ENCODE measurements at regions not wholly inside any gene's neighbourhood (a gene's known extent, or its start where the extent isn't known, plus 50 kb on each side); places are given as distances from the start of the nearest gene placed in this dataset.
A peak's percentile ranks its signal among the peaks of the same experiment; 100 is the strongest.

DNA sequence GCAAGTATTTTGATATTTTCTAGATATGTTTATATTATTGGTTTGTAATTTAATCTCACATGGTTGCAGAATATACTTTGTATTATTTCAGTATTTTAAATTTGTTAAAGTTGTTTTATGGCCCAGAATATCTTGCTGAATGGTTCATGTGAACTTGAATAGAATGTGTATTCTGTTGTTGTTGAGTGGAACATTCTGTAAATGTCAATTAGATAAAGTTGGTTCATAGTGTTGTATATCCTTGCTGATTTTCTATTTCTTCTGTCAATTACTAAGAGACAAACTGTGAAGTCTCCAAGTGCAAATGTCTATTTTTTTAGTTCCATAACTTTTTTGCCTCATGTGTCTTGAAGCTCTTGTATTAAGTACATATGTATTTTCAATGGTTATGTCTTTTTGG is 411.7 kb downstream of the NPIPA7 start:
- no peak for DNase-seq (ENCODE audit: low spot score)

GRCh38 chr16:16791051-16791450 is 412.1 kb downstream of the NPIPA7 start:
- DNase-seq (ENCODE audit: low spot score): no peak

DNA sequence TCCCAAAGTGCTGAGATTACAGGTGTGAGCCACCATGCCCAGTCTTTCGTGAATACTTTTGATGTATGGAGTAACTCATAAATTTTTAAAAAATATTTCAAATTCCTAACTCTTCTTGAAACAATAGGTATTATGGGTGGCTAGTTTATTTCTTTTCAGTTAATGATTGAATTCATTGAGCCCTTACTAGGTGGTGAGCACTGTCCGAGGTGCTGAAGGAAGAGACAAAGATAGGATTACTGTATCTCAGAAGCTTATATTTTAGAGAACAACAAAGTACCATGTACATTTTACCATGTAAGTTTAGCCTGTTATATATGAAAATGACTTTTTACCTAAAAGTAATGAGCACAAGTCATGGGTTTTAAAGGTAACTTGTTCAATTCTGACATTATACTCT is 418.3 kb downstream of the NPIPA7 start:
- DNase-seq (ENCODE audit: low spot score): no peak

DNA sequence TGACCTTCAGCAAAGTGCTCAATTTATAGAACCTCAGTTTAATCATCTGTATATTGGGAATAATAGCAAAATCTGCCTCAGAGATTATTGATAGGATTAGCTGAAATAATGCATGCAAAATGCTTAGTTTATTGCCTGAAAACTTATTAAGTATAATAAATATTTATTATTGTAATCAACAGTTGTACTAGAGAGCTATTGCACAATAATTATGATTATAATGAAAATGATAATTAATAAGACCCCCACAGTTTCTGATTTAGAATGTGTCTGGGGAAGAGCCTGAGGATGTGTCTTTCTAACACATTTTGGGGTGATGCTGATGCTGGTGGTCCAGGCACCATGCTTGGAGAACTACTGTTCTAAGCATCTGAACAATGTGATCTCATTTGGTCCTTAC is 419.6 kb downstream of the NPIPA7 start:
- DNase-seq (ENCODE audit: low spot score): no peak

GRCh38 chr16:16805809-16806208 is 426.9 kb downstream of the NPIPA7 start:
- DNase-seq (ENCODE audit: low spot score): no peak

DNA sequence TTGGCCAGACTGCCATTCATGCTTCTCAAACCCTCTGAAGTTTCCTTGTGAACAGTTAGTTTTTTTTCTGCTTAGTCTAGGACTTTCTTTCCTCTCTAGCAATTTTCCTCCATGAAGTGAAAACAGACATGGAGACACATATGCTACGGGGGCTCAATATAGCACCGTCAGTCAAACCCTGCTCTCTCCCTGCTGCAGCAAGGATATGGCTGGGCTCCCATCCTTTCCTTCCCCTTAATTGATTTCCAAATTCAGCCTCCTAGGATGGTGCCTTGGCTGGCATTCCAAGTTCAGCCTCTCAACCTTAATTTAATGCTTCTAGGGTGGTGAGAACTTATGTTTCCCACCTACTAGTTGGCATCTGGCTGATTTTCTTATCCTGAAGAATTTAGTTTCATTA is 436.7 kb downstream of the NPIPA7 start:
- no peak for DNase-seq (ENCODE audit: low spot score)

GRCh38 chr16:16817196-16817595 is 438.3 kb downstream of the NPIPA7 start:
- DNase-seq (ENCODE audit: low spot score): no peak

GRCh38 chr16:16821261-16821660 is 442.3 kb downstream of the NPIPA7 start:
- DNase-seq (ENCODE audit: low spot score): no peak

DNA sequence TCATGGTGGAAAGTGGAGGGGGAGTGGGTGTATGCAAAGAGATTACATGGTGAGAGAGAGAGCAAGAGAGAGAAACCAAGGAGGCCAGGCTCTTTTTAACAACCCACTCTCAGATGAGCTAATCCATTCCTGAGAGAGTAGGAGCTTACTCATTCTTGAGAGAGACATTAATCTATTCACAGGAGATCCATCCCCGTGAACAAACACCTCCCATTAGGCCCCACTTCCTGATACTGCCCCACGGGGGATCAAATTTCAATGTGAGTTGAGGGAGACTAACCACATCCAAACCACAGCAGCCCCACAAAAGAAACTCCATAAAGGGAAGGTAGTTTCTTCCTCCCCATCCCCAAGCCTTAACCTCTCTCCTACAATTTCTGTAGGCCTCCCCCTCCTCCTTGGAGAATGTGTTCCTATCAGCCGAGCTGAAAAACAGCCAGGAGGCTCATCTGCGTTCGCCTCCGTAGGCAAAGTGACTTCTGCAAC is 450.0 kb downstream of the NPIPA7 start:
- no peak for DNase-seq (ENCODE audit: low spot score)

- DNase-seq (ENCODE audit: low spot score): no peak
Observed at GRCh38 chr16:16830401-16830800, 451.5 kb downstream of the NPIPA7 start.

- no peak for DNase-seq (ENCODE audit: low spot score)
Observed at GRCh38 chr16:16830973-16831372, 452.0 kb downstream of the NPIPA7 start.

GRCh38 chr16:16833165-16833564 is 454.2 kb downstream of the NPIPA7 start:
- DNase-seq (ENCODE audit: low spot score): no peak

- no peak for DNase-seq (ENCODE audit: low spot score)
Observed at GRCh38 chr16:16850274-16850673, 471.3 kb downstream of the NPIPA7 start.

- DNase-seq (ENCODE audit: low spot score): no peak
Observed at GRCh38 chr16:16857012-16857411, 478.1 kb downstream of the NPIPA7 start.

DNA sequence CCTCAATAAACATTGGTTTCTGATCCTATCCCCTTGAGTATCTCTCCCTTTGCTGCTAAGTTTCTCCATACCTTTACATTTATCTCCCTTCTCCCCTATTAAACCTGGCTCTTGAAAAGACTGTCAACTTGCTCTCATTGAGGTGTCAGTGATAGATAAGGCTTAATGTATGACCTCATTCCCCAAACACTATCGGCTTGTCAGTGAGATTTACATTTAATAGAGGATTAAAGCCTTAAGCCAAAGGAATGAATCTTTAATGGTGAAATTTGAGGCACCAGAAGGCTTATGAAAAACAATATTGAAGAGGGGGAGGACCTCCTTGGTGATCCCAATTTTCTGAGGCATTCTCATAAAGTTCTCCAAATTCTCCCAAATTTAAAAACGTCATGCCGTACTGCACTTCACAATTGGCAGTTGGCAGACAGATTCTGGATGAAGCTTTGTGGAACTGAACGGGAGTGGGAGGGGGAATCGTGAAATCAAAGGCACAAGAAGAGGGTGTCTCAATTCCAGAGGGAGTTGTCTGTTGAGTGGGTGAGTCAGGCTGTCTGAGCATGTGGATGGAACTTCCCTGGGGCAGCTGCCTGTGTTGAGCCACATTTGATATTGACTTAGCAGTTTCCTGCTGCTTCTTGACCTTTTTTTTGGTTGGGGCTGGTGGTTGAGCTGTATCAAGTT is 478.8 kb downstream of the NPIPA7 start:
- DNase-seq (ENCODE audit: low spot score): no peak

DNA sequence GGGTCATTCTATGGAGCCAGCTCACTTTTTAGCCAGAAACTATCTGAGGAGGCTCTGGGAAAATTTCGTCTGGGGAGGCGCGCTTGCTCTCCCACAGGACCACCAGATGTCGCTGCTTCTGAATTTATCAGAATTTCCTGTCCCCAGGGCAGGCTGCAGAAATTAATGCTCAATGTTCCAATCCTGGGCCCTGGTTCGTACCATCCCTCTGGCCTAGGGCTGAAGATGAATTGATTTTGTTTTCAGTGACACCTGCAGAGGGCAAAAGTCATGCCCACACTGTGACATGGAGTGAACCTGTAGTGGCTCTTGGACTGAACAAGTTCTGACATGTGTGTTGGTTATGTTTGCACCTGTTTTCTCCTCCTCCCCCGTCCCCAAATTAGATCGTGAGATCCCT is 482.6 kb downstream of the NPIPA7 start:
- peak; percentile 39 for DNase-seq (ENCODE audit: low spot score)

DNA sequence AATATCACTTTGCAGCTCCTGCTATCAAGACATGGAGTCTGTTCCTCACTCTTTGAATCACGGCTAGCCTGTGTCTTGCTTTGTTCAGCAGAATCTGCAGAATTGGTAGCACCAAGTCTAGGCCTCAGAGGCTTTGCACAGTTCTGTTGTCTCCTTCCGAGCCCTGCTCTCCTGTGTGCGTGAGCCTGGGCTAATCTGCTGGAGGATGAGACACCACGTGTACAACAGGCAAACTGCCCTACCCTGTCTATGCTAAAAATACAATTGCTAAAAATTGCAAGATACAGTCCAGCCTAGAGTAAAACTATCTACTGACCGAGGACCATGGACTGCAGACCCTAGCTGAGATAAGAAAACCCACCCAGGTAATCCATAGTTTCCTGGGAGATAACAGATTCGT is 484.7 kb downstream of the NPIPA7 start:
- DNase-seq (ENCODE audit: low spot score): no peak

GRCh38 chr16:16864536-16864935 is 485.6 kb downstream of the NPIPA7 start:
- DNase-seq (ENCODE audit: low spot score): no peak

DNA sequence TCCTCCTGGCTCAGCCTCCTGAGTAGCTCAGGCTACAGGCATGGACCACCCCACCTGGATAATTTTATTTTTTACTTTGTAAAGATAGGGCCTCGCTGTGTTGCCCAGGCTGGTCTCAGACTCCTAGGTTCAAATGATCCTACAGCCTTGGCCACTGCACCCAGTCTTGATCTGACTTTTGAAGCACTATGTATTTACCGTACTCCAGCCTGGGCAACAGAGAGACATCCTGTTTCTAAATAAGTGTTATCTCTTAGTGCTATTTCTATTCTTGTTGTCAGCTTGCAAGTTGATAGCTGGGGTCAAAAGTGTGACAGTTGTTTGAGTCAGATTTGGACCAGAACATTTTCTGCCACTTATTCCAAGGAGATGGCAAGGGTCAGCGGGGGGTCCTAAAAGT is 486.4 kb downstream of the NPIPA7 start:
- DNase-seq (ENCODE audit: low spot score): no peak

- DNase-seq (ENCODE audit: low spot score): no peak
Observed at GRCh38 chr16:16867973-16868372, 489.0 kb downstream of the NPIPA7 start.

DNA sequence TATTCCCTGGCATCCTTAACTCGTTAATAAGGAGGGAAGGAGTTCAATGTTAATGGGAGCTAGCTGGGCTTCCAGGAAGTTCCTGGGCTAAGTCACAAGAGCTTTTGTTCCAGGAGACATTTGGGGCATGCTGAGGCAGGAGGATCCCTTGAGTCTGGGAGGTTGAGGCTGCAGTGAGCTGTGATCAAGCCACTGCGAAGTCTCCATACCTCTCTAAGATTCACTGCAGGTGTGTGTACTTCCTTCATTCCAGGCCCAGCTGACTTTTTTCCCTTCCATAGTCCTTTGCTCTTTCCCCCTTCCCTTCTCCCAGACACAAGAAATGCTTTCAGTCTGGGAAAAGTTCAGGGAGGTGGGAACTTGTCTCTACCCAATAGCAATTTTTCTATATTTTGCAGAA is 489.8 kb downstream of the NPIPA7 start:
- no peak for DNase-seq (ENCODE audit: low spot score)

DNA sequence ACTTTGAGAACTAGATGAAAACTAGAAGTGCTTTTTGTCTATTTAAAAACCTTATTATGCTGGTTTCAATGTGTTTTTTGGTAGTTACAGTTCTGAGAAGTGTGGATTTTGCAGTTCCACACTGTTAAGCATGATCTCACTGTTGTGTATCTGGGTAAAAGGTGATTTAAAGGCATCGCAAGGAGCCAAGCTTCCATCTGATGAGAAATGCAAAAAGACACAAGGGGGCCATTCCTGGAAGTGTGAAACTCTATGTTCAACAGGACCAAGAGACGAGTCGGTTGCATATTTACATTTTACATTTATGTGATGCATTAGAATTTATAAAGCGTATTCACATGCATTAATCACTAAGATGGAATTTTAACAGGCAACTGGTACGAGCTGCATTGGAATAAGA is 490.8 kb downstream of the NPIPA7 start:
- no peak for DNase-seq (ENCODE audit: low spot score)

- DNase-seq (ENCODE audit: low spot score): no peak
Observed at GRCh38 chr16:16871196-16871595, 492.3 kb downstream of the NPIPA7 start.

DNA sequence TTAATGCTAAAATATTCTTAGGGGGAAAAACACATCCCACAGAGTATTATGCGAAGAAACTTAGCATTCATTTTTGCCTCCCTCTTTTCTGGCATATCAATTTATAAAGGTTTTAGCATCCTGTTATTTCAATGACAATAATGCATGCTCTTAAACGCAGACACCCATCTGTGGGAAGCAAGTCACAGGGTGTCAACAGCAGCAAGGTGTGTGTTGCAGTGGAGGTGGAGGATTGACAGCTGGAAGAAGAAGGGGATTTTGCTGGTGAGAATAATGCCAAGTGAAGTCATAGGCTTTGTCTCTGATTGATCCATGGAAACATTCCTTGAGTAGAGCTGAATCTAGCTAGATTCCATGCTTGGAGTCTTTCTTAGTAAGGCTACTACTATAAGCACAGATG is 498.1 kb downstream of the NPIPA7 start:
- DNase-seq (ENCODE audit: low spot score): no peak
